ENCODE measurements at regions not wholly inside any gene's neighbourhood (a gene's known extent, or its start where the extent isn't known, plus 50 kb on each side); places are given as distances from the start of the nearest gene placed in this dataset.

DNA sequence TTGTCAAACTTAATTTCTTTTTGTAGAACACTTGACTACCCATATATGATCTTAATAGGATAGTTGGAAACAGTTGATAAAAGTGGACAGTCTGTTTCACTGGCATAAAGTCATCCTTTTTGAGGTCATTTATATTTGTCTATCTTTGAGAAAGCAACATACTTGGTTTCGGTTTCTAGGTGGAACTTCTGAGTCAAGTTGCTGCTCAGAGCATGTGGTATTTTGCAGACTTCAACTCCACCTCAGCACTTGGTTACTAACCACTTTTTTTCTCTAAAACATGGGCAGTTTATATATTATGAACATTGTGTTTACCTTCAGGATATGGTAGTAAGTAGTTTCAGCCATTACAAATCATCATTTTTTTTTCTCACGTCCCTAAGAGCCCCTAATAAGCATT, 1749.0 kb upstream of the C9orf72 start:
- Histone ChIP-seq H4K5ac (ENCODE audit: insufficient read length, low read depth, low read length) (no peak overlapping the region), H2BK20ac (ENCODE audit: low read length) (no peak overlapping the region), H3K4ac (replicated peaks; ENCODE audit: insufficient read length, low read depth, low read length) (no peak overlapping the region), H3K9me3 (ENCODE audit: insufficient read depth in 2 of 2, low read depth in 1 of 2, low read length in 1 of 2) (no peaks in the 10 kb centered on the region), H4K8ac (ENCODE audit: extremely low read depth, insufficient read depth, low read length) (no peak overlapping the region), H3K4me3 (ENCODE audit: extremely low read depth in 1 of 4, insufficient read depth in 2 of 4, low read depth in 3 of 4, low read length in 4 of 4) (no peak overlapping the region), H3K23me2 (ENCODE audit: low read depth, low read length) (no peaks in the 10 kb centered on the region), H3K14ac (ENCODE audit: insufficient read length) (no peak overlapping the region), H2AFZ (ENCODE audit: low read length) (no peak overlapping the region), H2BK5ac (ENCODE audit: low read depth, low read length) (no peak overlapping the region), H3K27ac (ENCODE audit: low read depth, low read length) (no peak overlapping the region), H3K9ac (replicated peaks in 1 of 4; ENCODE audit: extremely low read depth in 1 of 4, low read depth in 3 of 4, low read length in 3 of 4) (no peak overlapping the region), H2BK12ac (ENCODE audit: low read depth, low read length) (no peak overlapping the region), H2BK120ac (replicated peaks; ENCODE audit: low read depth, low read length) (no peak overlapping the region), H3K23ac (ENCODE audit: insufficient read length) (no peak overlapping the region), H3K18ac (ENCODE audit: extremely low read depth, low read length) (no peak overlapping the region), H3K79me1 (ENCODE audit: low read depth, low read length) (no peaks in the 10 kb centered on the region), H3K56ac (replicated peaks; ENCODE audit: insufficient read length, low read depth, low read length) (no peak overlapping the region), H4K20me1 (replicated peaks in 1 of 2; ENCODE audit: control insufficient read depth in 1 of 2, insufficient read depth in 2 of 2, low read length in 2 of 2) (no peaks in the 10 kb centered on the region), H3K27me3 (replicated peaks in 1 of 4; ENCODE audit: control insufficient read depth in 3 of 4, extremely low read depth in 1 of 4, insufficient read depth in 3 of 4, low read length in 3 of 4) (no peaks in the 10 kb centered on the region; a peak in 1 of 7 replicates), H2BK15ac (ENCODE audit: low read length) (no peak overlapping the region), H2AK5ac (ENCODE audit: low read depth, low read length) (no peak overlapping the region), H3K36me3 (ENCODE audit: control insufficient read depth in 2 of 4, insufficient read depth in 4 of 4, low read length in 3 of 4) (no peaks in the 10 kb centered on the region), H4K91ac (replicated peaks; ENCODE audit: insufficient read length, low read length) (no peak overlapping the region), H3K4me1 (replicated peaks in 1 of 4; ENCODE audit: control insufficient read depth in 3 of 4, insufficient read depth in 4 of 4, low read length in 3 of 4) (peaks cover 0 to 17% (median 4%) of the 10 kb centered on the region in 4 experiments; a peak in 2 of 7 replicates), H3K4me2 (ENCODE audit: insufficient read depth in 1 of 2, low read depth in 2 of 2, low read length in 2 of 2) (no peak overlapping the region), H3K79me2 (ENCODE audit: control insufficient read depth in 1 of 2, insufficient read depth in 2 of 2, low read length in 2 of 2) (no peaks in the 10 kb centered on the region)
- ChIA-PET CTCF (ENCODE audit: partially characterized antibody) (no interaction called here), POLR2A (ENCODE audit: partially characterized antibody) (no interaction called here)
- 94 to 100% methylated on average over 1 to 2 of the region's 2 CpGs for WGBS, 2 experiments (ENCODE audit: extremely low coverage in 1 of 2, insufficient coverage in 1 of 2, insufficient read length in 1 of 2, insufficient replicate concordance in 2 of 2, low coverage in 1 of 2, low lambda C conversion rate in 2 of 2, missing lambda C conversion rate in 1 of 2)
- DNase-seq (ENCODE audit: low read depth in 1 of 2, low spot score in 2 of 2), result no peak
- FAIRE-seq, result no peak
- TF ChIP-seq, protein P1, sequence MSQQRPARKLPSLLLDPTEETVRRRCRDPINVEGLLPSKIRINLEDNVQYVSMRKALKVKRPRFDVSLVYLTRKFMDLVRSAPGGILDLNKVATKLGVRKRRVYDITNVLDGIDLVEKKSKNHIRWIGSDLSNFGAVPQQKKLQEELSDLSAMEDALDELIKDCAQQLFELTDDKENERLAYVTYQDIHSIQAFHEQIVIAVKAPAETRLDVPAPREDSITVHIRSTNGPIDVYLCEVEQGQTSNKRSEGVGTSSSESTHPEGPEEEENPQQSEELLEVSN (IDR thresholded peaks at IDR 0.05), result no peak
- TF ChIP-seq GTF2F1 (IDR thresholded peaks at IDR 0.05; ENCODE audit: borderline replicate concordance, low read depth, low read length) (no peak), CBX8 (IDR thresholded peaks at IDR 0.05; ENCODE audit: borderline replicate concordance, low read depth, low read length) (no peak), BCL11A (IDR thresholded peaks at IDR 0.05; ENCODE audit: low read depth in 2 of 2, low read length in 2 of 2) (no peak), CEBPB (IDR thresholded peaks at IDR 0.05; ENCODE audit: low read depth, low read length) (no peak), SP4 (IDR thresholded peaks at IDR 0.05; ENCODE audit: low read length) (no peak), NANOG (IDR thresholded peaks at IDR 0.05; ENCODE audit: insufficient read depth, low read depth, low read length, poor library complexity, severe bottlenecking) (no peak), HDAC2 (IDR thresholded peaks at IDR 0.05; ENCODE audit: borderline replicate concordance in 1 of 2, low read depth in 2 of 2, low read length in 2 of 2) (no peak)
- TF ChIP-seq, protein P2, sequence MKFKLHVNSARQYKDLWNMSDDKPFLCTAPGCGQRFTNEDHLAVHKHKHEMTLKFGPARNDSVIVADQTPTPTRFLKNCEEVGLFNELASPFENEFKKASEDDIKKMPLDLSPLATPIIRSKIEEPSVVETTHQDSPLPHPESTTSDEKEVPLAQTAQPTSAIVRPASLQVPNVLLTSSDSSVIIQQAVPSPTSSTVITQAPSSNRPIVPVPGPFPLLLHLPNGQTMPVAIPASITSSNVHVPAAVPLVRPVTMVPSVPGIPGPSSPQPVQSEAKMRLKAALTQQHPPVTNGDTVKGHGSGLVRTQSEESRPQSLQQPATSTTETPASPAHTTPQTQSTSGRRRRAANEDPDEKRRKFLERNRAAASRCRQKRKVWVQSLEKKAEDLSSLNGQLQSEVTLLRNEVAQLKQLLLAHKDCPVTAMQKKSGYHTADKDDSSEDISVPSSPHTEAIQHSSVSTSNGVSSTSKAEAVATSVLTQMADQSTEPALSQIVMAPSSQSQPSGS (IDR thresholded peaks at IDR 0.05; ENCODE audit: low read length), result no peak
